LoVo (cell line): ENCODE measurements at regions not wholly inside any gene's neighbourhood (a gene's known extent, or its start where the extent isn't known, plus 50 kb on each side); places are given as distances from the start of the nearest gene placed in this dataset.

ENCODE experiments used
- DNase-seq: peaks from one replicate; pipeline ENCODE4 v3.0.0-alpha.2; 2016; ENCODE audit warnings: low spot score

GRCh38 chr5:68407311-68408239 is 192.0 kb downstream of the PIK3R1 start:
- no peak for DNase-seq

- no peak for DNase-seq
Observed at GRCh38 chr5:68408345-68408871, 192.9 kb downstream of the PIK3R1 start.

- no peak for DNase-seq
Observed at GRCh38 chr5:68409259-68409658, 193.7 kb downstream of the PIK3R1 start.

GRCh38 chr5:68411161-68411560 is 195.6 kb downstream of the PIK3R1 start:
- no peak for DNase-seq

GRCh38 chr5:68415177-68416085 is 199.9 kb downstream of the PIK3R1 start:
- no peak for DNase-seq

GRCh38 chr5:68416714-68417113 is 201.2 kb downstream of the PIK3R1 start:
- no peak for DNase-seq

GRCh38 chr5:68418201-68418600 is 202.6 kb downstream of the PIK3R1 start:
- DNase-seq = no peak

- no peak for DNase-seq
Observed at GRCh38 chr5:68418680-68419079, 203.1 kb downstream of the PIK3R1 start.

- no peak for DNase-seq
Observed at GRCh38 chr5:68419081-68419636, 203.6 kb downstream of the PIK3R1 start.

GRCh38 chr5:68419637-68420452 is 204.3 kb downstream of the PIK3R1 start:
- DNase-seq = peak; percentile 41

- no peak for DNase-seq
Observed at GRCh38 chr5:68420476-68421344, 205.2 kb downstream of the PIK3R1 start.

- no peak for DNase-seq
Observed at GRCh38 chr5:68421485-68422220, 206.1 kb downstream of the PIK3R1 start.

- no peak for DNase-seq
Observed at GRCh38 chr5:68423154-68423811, 207.7 kb downstream of the PIK3R1 start.

- peak; percentile 72 for DNase-seq
Observed at GRCh38 chr5:68424799-68425537, 209.4 kb downstream of the PIK3R1 start.

- DNase-seq = no peak
Observed at GRCh38 chr5:68426586-68426985, 211.0 kb downstream of the PIK3R1 start.

GRCh38 chr5:68428231-68428811 is 212.8 kb downstream of the PIK3R1 start:
- DNase-seq = no peak

GRCh38 chr5:68429510-68429909 is 214.0 kb downstream of the PIK3R1 start:
- DNase-seq = no peak

GRCh38 chr5:68430279-68430678 is 214.7 kb downstream of the PIK3R1 start:
- DNase-seq = no peak
